PC-9 (cell line): ENCODE measurements at regions not wholly inside any gene's neighbourhood (a gene's known extent, or its start where the extent isn't known, plus 50 kb on each side); places are given as distances from the start of the nearest gene placed in this dataset.

Source experiments
- EZH2 ChIP-seq: fragments of 200-600 bp; sonication (generic); IDR thresholded peaks from 2 replicates; pipeline ENCODE4 v1.8.0; 2017; ENCODE audit warnings: antibody characterized with exemption, low read depth
- TF ChIP-seq, protein P1 (sequence below): fragments of 200-600 bp; sonication (generic); conservative IDR thresholded peaks from 2 replicates; pipeline ENCODE4 v1.6.1; 2017; ENCODE audit warnings: mixed run types, antibody characterized with exemption, mild to moderate bottlenecking, moderate library complexity

DNA sequence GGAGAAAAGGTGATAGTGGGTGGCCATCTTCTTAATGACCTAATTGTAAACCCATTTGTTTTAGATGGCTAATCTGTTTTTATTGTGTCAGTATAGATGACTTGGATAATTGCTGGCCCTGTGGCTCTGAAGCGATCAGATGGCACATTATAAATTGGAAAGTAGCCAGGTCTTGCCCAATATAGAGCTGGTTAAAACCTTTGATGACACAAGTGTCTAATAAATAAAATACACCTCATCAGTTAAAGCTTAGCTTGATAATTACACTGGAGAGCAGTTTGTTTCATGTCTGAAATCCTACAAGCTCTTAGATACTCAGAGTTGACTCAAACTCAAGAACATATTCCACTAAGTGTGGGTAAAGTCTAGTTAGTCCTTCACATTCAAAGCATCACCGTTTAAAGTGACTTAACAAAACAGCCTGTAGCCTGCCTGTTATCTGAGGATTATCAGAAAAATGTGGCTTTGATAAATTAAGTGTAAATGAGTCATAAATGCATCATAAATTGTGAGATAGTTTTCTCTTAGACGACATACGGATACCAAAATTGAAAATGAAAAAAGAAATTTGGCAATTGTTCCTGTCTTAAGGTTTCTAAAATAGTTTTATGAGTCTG, 280.9 kb downstream of the LRIG3 start:
- TF ChIP-seq, protein P1, sequence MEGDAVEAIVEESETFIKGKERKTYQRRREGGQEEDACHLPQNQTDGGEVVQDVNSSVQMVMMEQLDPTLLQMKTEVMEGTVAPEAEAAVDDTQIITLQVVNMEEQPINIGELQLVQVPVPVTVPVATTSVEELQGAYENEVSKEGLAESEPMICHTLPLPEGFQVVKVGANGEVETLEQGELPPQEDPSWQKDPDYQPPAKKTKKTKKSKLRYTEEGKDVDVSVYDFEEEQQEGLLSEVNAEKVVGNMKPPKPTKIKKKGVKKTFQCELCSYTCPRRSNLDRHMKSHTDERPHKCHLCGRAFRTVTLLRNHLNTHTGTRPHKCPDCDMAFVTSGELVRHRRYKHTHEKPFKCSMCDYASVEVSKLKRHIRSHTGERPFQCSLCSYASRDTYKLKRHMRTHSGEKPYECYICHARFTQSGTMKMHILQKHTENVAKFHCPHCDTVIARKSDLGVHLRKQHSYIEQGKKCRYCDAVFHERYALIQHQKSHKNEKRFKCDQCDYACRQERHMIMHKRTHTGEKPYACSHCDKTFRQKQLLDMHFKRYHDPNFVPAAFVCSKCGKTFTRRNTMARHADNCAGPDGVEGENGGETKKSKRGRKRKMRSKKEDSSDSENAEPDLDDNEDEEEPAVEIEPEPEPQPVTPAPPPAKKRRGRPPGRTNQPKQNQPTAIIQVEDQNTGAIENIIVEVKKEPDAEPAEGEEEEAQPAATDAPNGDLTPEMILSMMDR = no peak
- TF ChIP-seq EZH2 = no peak
